ENCODE measurements at regions not wholly inside any gene's neighbourhood (a gene's known extent, or its start where the extent isn't known, plus 50 kb on each side); places are given as distances from the start of the nearest gene placed in this dataset.

- DNase-seq: no peak
- intact Hi-C loops (cut with DNase I; ENCODE audit: low total_unique reads): no loop called here
These were observed 137.3 kb downstream of the RASSF9 start for GRCh38 chr12:85698937-85699336.

DNA sequence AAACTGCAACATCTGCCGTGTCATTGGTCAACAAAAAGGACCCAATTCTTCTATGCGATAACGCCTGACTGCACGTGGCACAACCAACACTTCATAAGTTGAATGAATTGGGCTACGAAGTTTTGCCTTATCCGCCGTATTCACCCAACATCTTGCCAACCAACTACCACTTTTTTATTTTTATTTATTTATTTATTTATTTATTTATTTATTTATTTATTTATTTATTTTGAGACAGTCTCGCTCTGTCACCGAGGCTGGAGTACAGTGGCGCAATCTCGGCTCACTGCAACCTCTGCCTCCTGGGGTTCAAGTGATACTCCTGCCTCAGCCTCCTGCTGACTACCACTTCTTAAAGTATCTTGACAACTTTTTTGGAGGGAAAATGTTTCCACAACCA lies 127.4 kb downstream of the RASSF9 start:
- H3K27me3 ChIP-seq: no peaks in the 10 kb centered on the region
- intact Hi-C loops (cut with DNase I; ENCODE audit: low total_unique reads): no loop called here
- no peak overlapping the region for H3K27ac ChIP-seq
- no peaks in the 10 kb centered on the region for H3K36me3 ChIP-seq
- H3K4me3 ChIP-seq: no peak overlapping the region
- H3K4me1 ChIP-seq: no peaks in the 10 kb centered on the region
- TF ChIP-seq POLR2A (IDR thresholded peaks at IDR 0.05): no peak
- TF ChIP-seq, protein P1, sequence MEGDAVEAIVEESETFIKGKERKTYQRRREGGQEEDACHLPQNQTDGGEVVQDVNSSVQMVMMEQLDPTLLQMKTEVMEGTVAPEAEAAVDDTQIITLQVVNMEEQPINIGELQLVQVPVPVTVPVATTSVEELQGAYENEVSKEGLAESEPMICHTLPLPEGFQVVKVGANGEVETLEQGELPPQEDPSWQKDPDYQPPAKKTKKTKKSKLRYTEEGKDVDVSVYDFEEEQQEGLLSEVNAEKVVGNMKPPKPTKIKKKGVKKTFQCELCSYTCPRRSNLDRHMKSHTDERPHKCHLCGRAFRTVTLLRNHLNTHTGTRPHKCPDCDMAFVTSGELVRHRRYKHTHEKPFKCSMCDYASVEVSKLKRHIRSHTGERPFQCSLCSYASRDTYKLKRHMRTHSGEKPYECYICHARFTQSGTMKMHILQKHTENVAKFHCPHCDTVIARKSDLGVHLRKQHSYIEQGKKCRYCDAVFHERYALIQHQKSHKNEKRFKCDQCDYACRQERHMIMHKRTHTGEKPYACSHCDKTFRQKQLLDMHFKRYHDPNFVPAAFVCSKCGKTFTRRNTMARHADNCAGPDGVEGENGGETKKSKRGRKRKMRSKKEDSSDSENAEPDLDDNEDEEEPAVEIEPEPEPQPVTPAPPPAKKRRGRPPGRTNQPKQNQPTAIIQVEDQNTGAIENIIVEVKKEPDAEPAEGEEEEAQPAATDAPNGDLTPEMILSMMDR (IDR thresholded peaks at IDR 0.05): no peak
- H3K9me3 ChIP-seq: no peaks in the 10 kb centered on the region
- no peak for DNase-seq

More at GRCh38 chr12:85698937-85699336, 137.3 kb downstream of the RASSF9 start:
- no peaks in the 10 kb centered on the region for H3K27me3 ChIP-seq
- TF ChIP-seq, protein P1 (IDR thresholded peaks at IDR 0.05): no peak
- no peak for TF ChIP-seq POLR2A (IDR thresholded peaks at IDR 0.05)
- H3K36me3 ChIP-seq: no peaks in the 10 kb centered on the region
- H3K4me1 ChIP-seq: no peaks in the 10 kb centered on the region
- no peak overlapping the region for H3K27ac ChIP-seq
- H3K4me3 ChIP-seq: no peak overlapping the region
- H3K9me3 ChIP-seq: no peaks in the 10 kb centered on the region

DNA sequence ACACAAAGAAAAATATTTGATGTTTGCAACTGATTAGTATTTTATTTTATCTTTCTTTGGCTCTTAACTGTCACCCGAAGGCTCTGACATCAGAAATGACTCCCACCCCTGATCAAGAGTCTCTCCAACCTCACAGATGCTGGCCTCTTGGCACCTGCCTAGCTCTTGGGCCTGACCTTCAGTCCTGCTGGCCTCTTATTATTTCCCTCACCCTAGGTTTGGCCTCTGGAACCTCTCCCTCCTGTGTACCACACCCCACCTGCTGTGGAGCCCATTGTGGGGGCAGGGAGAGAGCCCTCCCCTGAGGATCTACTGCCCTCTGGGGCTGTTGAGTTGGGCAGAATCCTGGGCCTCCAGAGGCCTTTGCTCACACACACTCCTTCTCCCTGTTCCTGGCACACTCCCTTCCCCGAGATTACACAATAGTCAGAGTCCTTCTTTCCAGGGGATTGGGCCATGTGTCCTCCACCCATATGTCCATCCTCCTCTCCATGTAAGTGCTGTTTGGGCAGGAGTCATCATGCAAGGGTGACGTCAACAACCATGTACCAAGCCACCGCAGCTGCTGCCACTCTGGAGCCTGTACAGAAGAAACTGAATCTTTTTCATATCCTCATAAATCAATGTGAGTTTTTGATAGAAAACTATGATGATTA lies 124.3 kb downstream of the RASSF9 start:
- TF ChIP-seq, protein P1 (IDR thresholded peaks at IDR 0.05): no peak
- TF ChIP-seq POLR2A (IDR thresholded peaks at IDR 0.05): no peak
- H3K27me3 ChIP-seq: no peaks in the 10 kb centered on the region
- peak; percentile 20 to 36 for DNase-seq
- no peaks in the 10 kb centered on the region for H3K4me1 ChIP-seq
- no peaks in the 10 kb centered on the region for H3K9me3 ChIP-seq
- H3K27ac ChIP-seq: peak overlapping the region; percentile 12 to 44
- H3K36me3 ChIP-seq: no peaks in the 10 kb centered on the region
- H3K4me3 ChIP-seq: no peak overlapping the region
- intact Hi-C loops (cut with DNase I; ENCODE audit: low total_unique reads): no loop called here

DNA sequence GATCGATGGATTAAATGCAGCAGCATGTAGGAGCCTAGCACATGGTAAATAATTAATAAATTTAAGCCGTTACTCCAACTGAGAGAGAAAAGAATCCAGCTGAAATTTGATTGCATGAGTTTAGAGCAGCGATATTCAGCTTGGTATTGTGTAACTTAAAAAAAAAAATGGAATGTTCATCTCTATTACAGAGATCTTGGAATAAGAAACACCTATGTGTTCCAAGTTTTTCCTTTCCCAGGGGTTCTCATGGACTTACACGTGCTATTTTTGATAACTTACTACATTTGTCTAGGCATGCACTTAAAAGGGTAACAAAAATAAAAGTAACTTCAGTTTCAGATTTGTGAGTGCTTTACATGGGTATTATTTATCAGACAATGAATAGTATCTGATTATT lies 122.8 kb downstream of the RASSF9 start:
- no peaks in the 10 kb centered on the region for H3K36me3 ChIP-seq
- H3K27me3 ChIP-seq: no peaks in the 10 kb centered on the region
- intact Hi-C loops (cut with DNase I; ENCODE audit: low total_unique reads): no loop called here
- DNase-seq: no peak
- no peaks in the 10 kb centered on the region for H3K4me1 ChIP-seq
- H3K4me3 ChIP-seq: no peak overlapping the region
- H3K9me3 ChIP-seq: no peaks in the 10 kb centered on the region
- peak overlapping the region in 1 of 2 donors; percentile 65 for H3K27ac ChIP-seq
- TF ChIP-seq, protein P1 (IDR thresholded peaks at IDR 0.05): no peak
- TF ChIP-seq POLR2A (IDR thresholded peaks at IDR 0.05): no peak

DNA sequence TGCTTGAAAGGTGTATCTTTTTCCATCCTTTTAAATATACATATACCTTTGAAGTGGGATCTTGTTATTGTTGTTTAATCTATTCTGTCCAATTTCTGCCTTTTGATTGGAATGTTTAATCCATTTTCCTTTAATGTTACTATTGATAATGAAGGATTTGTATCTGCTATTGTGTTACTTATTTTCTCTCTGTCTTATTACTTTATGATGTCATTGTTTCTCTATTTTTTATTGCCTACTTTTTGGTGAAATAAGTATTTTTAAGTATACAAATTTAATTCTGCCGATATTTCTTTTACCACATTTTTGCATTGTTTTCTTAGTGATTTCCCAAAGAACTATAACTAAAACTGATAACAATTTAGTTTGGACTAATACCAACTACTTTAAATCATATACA lies 121.8 kb downstream of the RASSF9 start:
- H3K36me3 ChIP-seq: no peaks in the 10 kb centered on the region
- no peaks in the 10 kb centered on the region for H3K27me3 ChIP-seq
- DNase-seq: no peak
- intact Hi-C loops (cut with DNase I; ENCODE audit: low total_unique reads): no loop called here
- H3K4me3 ChIP-seq: no peak overlapping the region
- H3K27ac ChIP-seq: peak overlapping the region in 1 of 2 donors; percentile 65
- TF ChIP-seq, protein P1 (IDR thresholded peaks at IDR 0.05): no peak
- TF ChIP-seq POLR2A (IDR thresholded peaks at IDR 0.05): no peak
- H3K4me1 ChIP-seq: no peaks in the 10 kb centered on the region
- H3K9me3 ChIP-seq: no peaks in the 10 kb centered on the region
